Endothelial cell of umbilical vein (primary cell): ENCODE measurements at regions not wholly inside any gene's neighbourhood (a gene's known extent, or its start where the extent isn't known, plus 50 kb on each side); places are given as distances from the start of the nearest gene placed in this dataset.
A peak's percentile ranks its signal among the peaks of the same experiment; 100 is the strongest.

Experiments used
- CTCF ChIP-seq, 2 donors: IDR thresholded peaks; 1 replicate in 1 of 2; 2 replicates in 1 of 2; pipeline ENCODE4 v1.5.1; 2011; ENCODE audit warnings: low read length in 2 of 2, mild to moderate bottlenecking in 2 of 2, moderate library complexity in 2 of 2, control low read depth in 1 of 2, inconsistent platforms in 1 of 2, low read depth in 1 of 2; ENCODE audit not compliant: insufficient read depth in 1 of 2; ENCODE audit errors: extremely low read depth in 1 of 2
- EZH2 ChIP-seq: IDR thresholded peaks from 2 replicates; pipeline ENCODE4 v1.6.1; 2012; ENCODE audit warnings: borderline replicate concordance, low read depth, mild to moderate bottlenecking, moderate library complexity, low read length, inconsistent platforms; ENCODE audit not compliant: severe bottlenecking
- GATA2 ChIP-seq: IDR thresholded peaks from 2 replicates; pipeline ENCODE4 v1.7.0; 2011; ENCODE audit warnings: low read depth, mild to moderate bottlenecking, moderate library complexity, mixed read lengths, low read length; ENCODE audit not compliant: insufficient read length, insufficient read depth
- MAX ChIP-seq: IDR thresholded peaks from 2 replicates; pipeline ENCODE4 v1.6.1; 2011; ENCODE audit not compliant: insufficient read depth, insufficient read length
- POLR2A ChIP-seq: IDR thresholded peaks from 2 replicates; pipeline ENCODE4 v1.6.1; 2012; ENCODE audit warnings: low read depth, mild to moderate bottlenecking, control low read depth, low read length
- POLR2AphosphoS5 ChIP-seq: IDR thresholded peaks from 2 replicates; pipeline ENCODE4 v1.6.1; 2012; ENCODE audit warnings: low read depth, mild to moderate bottlenecking, control low read depth, low read length, moderate library complexity; ENCODE audit not compliant: insufficient read depth

GRCh38 chr12:92408072-92408900, 262.6 kb upstream of the BTG1 start:
- TF ChIP-seq CTCF (IDR thresholded peaks at IDR 0.05; ENCODE audit: extremely low read depth in 1 of 2, insufficient read depth in 1 of 2, low read depth in 1 of 2, low read length in 2 of 2) (peak; percentile 28 to 45), POLR2A (no peak), GATA2 (no peak), EZH2 (no peak), MAX (no peak), POLR2AphosphoS5 (no peak)
